DND-41 (cell line): ENCODE measurements at regions not wholly inside any gene's neighbourhood (a gene's known extent, or its start where the extent isn't known, plus 50 kb on each side); places are given as distances from the start of the nearest gene placed in this dataset.
"Not testable (repeated sequence)": the region's sequence is repeated elsewhere in the genome, so short reads cannot be mapped to it uniquely, and the experiment has no call there.

ENCODE experiments used
- ATAC-seq: fragments of 200-7000 bp; cut with Tn5 transposase; 3 replicates; pipeline ENCODE4 v1.9.1; 2021; ENCODE audit warnings: low read depth; ENCODE audit not compliant: insufficient read depth
- DNase-seq: peaks from one replicate; pipeline ENCODE4 v3.0.0-alpha.2; 2020
- H2AFZ ChIP-seq: 2 replicates; pipeline ENCODE4 v1.6.0; 2012; ENCODE audit warnings: low read depth, low read length
- H3K27ac ChIP-seq: 2 replicates; pipeline ENCODE4 v1.5.1; 2012; ENCODE audit warnings: low read length, inconsistent platforms
- H3K27me3 ChIP-seq: fragments of 200-600 bp; sonication (generic); 2 replicates; pipeline ENCODE4 v1.6.0; 2012; ENCODE audit warnings: low read length, mild to moderate bottlenecking, inconsistent platforms; ENCODE audit not compliant: insufficient read depth, poor library complexity
- H3K36me3 ChIP-seq: 2 replicates; pipeline ENCODE4 v1.5.1; 2012; ENCODE audit warnings: low read length, inconsistent platforms; ENCODE audit not compliant: insufficient read depth
- H3K4me1 ChIP-seq: 2 replicates; pipeline ENCODE4 v1.5.1; 2012; ENCODE audit warnings: mild to moderate bottlenecking, low read length; ENCODE audit not compliant: insufficient read depth
- H3K4me2 ChIP-seq: 2 replicates; pipeline ENCODE4 v1.6.0; 2012; ENCODE audit warnings: mild to moderate bottlenecking, moderate library complexity, low read length, inconsistent platforms; ENCODE audit not compliant: insufficient read depth
- H3K4me3 ChIP-seq, 2 experiments: fragments of 200-600 bp in 1 of 2; shearing (Covaris generic) in 1 of 2; 2 replicates each; pipeline ENCODE4 v1.5.1; 2012 to 2016; ENCODE audit warnings: inconsistent platforms in 2 of 2, low read length in 2 of 2, mild to moderate bottlenecking in 2 of 2, low read depth in 1 of 2, moderate library complexity in 1 of 2
- H3K79me2 ChIP-seq: 2 replicates; pipeline ENCODE4 v1.6.0; 2012; ENCODE audit warnings: low read length, inconsistent platforms; ENCODE audit not compliant: insufficient read depth
- H3K9ac ChIP-seq: 2 replicates; pipeline ENCODE4 v1.6.0; 2012; ENCODE audit warnings: low read depth, mild to moderate bottlenecking, inconsistent platforms, low read length, moderate library complexity
- H3K9me3 ChIP-seq: 2 replicates; pipeline ENCODE4 v1.5.1; 2012; ENCODE audit warnings: low read length, moderate library complexity, mild to moderate bottlenecking, inconsistent platforms; ENCODE audit not compliant: insufficient read depth, severe bottlenecking
- H4K20me1 ChIP-seq: 2 replicates; pipeline ENCODE4 v1.6.0; 2012; ENCODE audit warnings: low read length; ENCODE audit not compliant: insufficient read depth
- EZH2 ChIP-seq: IDR thresholded peaks from 3 replicates; pipeline ENCODE4 v1.6.1; 2012; ENCODE audit warnings: borderline replicate concordance, low read depth, mild to moderate bottlenecking, moderate library complexity, low read length, inconsistent platforms; ENCODE audit not compliant: severe bottlenecking
- TF ChIP-seq, protein P1 (sequence below): IDR thresholded peaks from 2 replicates; pipeline ENCODE4 v1.5.1; 2012; ENCODE audit warnings: borderline replicate concordance, low read length, moderate library complexity, mild to moderate bottlenecking; ENCODE audit not compliant: poor library complexity, severe bottlenecking; ENCODE audit errors: extremely low read depth

DNA sequence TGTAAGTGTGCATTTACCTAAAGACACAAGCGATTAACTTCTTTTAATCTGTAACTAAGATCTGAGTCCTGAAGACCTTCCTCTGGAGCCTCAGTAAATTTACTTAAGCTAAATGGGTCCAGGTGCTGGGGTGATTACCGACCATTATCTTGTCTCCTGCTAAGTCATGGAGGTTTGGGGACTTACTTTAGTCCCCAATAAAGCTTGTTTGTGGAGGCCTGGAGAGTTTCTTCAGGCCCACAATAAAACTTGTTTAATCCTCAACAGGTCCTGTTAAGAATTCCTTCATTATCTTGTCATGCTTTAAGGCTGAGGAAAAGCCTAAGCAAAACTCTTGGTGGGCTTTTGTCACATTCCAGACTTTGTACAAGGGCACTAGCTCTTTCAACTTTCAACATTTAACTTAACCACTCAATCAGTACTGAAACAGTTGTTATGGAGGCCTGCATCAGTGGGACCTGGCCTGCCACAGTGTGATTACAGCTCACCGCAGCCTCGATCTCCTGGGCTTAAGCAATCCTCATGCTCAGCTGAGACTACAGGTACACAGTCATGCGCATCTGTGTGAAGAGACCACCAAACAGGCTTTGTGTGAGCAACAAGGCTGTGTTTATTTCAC is 84.0 kb downstream of the FMO4 start:
- Histone ChIP-seq H3K9me3 (no peaks in the 10 kb centered on the region), H3K79me2 (no peaks in the 10 kb centered on the region), H3K27ac (no peak overlapping the region), H2AFZ (no peak overlapping the region), H3K4me1 (no peaks in the 10 kb centered on the region), H3K36me3 (no peaks in the 10 kb centered on the region), H3K4me2 (no peak overlapping the region), H3K4me3 (no peak overlapping the region), H4K20me1 (no peaks in the 10 kb centered on the region), H3K27me3 (no peaks in the 10 kb centered on the region), H3K9ac (no peak overlapping the region)
- ATAC-seq (no peak), DNase-seq (no peak)
- TF ChIP-seq EZH2: no peak

DNA sequence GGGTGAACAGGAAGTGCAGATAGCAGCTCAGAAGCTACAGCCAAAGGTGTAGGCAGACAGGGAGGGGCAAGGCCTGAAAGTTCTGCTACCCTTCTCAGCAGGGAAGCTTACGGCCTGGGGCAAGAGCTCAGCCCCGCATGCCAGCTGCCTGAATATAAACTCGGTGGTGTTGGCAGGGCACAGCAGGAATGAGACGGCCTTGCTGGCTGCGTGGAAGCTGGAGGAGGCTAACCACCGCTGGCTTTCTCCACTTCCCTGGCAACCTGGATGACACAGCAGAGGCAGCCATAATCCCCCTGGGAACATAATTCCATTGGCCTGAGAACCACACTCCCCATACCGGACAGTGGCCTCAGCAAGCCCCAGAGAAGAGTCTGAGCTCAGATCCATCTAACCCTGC is 81.9 kb upstream of the PRRC2C start:
- DNase-seq (no peak), ATAC-seq (no peak)
- Histone ChIP-seq H3K9ac (no peak overlapping the region), H3K4me2 (no peak overlapping the region), H3K27me3 (no peaks in the 10 kb centered on the region), H4K20me1 (no peaks in the 10 kb centered on the region), H3K27ac (no peak overlapping the region), H3K4me3 (no peak overlapping the region), H3K79me2 (no peaks in the 10 kb centered on the region), H2AFZ (peak overlapping the region; percentile 30; the same call in 1 of the 2 replicates), H3K9me3 (no peaks in the 10 kb centered on the region), H3K4me1 (no peaks in the 10 kb centered on the region), H3K36me3 (no peaks in the 10 kb centered on the region)
- no peak for TF ChIP-seq EZH2
- TF ChIP-seq, protein P1, sequence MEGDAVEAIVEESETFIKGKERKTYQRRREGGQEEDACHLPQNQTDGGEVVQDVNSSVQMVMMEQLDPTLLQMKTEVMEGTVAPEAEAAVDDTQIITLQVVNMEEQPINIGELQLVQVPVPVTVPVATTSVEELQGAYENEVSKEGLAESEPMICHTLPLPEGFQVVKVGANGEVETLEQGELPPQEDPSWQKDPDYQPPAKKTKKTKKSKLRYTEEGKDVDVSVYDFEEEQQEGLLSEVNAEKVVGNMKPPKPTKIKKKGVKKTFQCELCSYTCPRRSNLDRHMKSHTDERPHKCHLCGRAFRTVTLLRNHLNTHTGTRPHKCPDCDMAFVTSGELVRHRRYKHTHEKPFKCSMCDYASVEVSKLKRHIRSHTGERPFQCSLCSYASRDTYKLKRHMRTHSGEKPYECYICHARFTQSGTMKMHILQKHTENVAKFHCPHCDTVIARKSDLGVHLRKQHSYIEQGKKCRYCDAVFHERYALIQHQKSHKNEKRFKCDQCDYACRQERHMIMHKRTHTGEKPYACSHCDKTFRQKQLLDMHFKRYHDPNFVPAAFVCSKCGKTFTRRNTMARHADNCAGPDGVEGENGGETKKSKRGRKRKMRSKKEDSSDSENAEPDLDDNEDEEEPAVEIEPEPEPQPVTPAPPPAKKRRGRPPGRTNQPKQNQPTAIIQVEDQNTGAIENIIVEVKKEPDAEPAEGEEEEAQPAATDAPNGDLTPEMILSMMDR: no peak

DNA sequence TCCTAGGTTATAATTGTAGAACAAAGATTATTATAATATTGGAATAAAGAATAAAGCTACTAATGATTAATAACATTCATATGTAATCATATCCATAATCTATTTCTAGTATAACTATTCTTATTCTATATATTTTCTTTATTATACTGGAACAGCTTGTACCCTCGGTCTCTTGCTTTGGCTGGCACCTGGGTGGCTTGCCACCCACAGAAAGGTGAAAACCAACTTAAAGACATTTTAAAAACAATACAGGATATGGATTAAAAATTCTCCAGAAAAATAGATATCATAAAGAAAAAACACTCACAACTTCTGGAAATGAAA is 80.0 kb upstream of the PRRC2C start:
- no peak for DNase-seq
- Histone ChIP-seq H4K20me1 (no peaks in the 10 kb centered on the region), H3K27ac (no peak overlapping the region), H3K27me3 (no peaks in the 10 kb centered on the region), H3K4me2 (no peak overlapping the region), H3K9me3 (no peaks in the 10 kb centered on the region), H3K4me1 (no peaks in the 10 kb centered on the region), H3K4me3 (no peak overlapping the region), H3K36me3 (no peaks in the 10 kb centered on the region), H3K9ac (no peak overlapping the region), H3K79me2 (no peaks in the 10 kb centered on the region), H2AFZ (no peak overlapping the region)
- TF ChIP-seq EZH2: no peak
- TF ChIP-seq, protein P1: no peak
- ATAC-seq: no peak

DNA sequence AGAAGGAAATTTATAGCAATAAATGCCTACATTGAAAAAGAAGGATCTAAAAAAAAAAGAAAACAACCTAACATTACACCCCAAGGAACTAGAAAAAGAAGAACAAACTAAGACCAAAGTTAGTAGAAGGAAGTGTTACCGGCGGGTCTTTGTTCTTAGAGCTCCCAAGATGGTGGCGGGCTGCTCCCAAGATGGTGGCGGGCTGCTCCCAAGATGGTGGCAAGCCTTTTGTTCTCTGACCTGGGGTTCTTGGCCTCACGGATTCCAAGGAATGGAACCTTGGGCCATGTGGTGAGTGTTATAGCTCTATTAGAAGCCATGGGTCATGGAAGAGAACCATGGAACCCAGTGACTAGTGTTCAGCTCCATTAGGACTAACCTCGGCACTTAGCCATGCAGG is 71.8 kb upstream of the PRRC2C start:
- H3K36me3 ChIP-seq, H4K20me1 ChIP-seq, H3K4me3 ChIP-seq, ATAC-seq, H3K79me2 ChIP-seq, H3K9me3 ChIP-seq, H3K9ac ChIP-seq, H3K27ac ChIP-seq, DNase-seq, H2AFZ ChIP-seq, H3K27me3 ChIP-seq, H3K4me2 ChIP-seq, H3K4me1 ChIP-seq: not testable (repeated sequence)
